Gastrocnemius medialis (tissue), 4 donors: ENCODE measurements at regions not wholly inside any gene's neighbourhood (a gene's known extent, or its start where the extent isn't known, plus 50 kb on each side); places are given as distances from the start of the nearest gene placed in this dataset.
"Not testable (repeated sequence)": the region's sequence is repeated elsewhere in the genome, so short reads cannot be mapped to it uniquely, and the experiment has no call there.

Experiments
- ATAC-seq, 2 donors: fragments of 150-250 bp; one replicate each; pipeline ENCODE4 v1.9.1; 2016
- DNase-seq, 2 donors: peaks; one replicate each; pipeline ENCODE4 v3.0.0-alpha.2; 2019
- H3K27ac ChIP-seq, 4 donors: fragments of 200-600 bp; sonication (generic); 1 replicate in 1 of 4; 2 replicates in 3 of 4; pipeline ENCODE4 v1.5.1; 2016 to 2018; ENCODE audit warnings: mild to moderate bottlenecking in 2 of 4, moderate library complexity in 1 of 4
- H3K27me3 ChIP-seq, 3 donors: fragments of 200-600 bp; sonication (generic) in 2 of 3; 1 replicate in 1 of 3; 2 replicates in 2 of 3; pipeline versions ENCODE4 v1.5.1 to v1.6.0; 2016 to 2019; ENCODE audit warnings: mild to moderate bottlenecking in 1 of 3, moderate library complexity in 1 of 3
- H3K36me3 ChIP-seq, 2 donors: fragments of 200-600 bp; sonication (generic) in 1 of 2; one replicate each; pipeline ENCODE4 v1.5.1; 2017 to 2018
- H3K4me1 ChIP-seq, 2 donors: fragments of 200-600 bp; sonication (generic) in 1 of 2; one replicate each; pipeline ENCODE4 v1.5.1; 2016 to 2017; ENCODE audit warnings: mild to moderate bottlenecking in 2 of 2
- H3K4me3 ChIP-seq, 4 donors: fragments of 200-600 bp; sonication (generic) in 3 of 4; 1 replicate in 1 of 4; 2 replicates in 3 of 4; pipeline ENCODE4 v1.5.1; 2016 to 2019; ENCODE audit warnings: mild to moderate bottlenecking in 2 of 4
- H3K9me3 ChIP-seq, 3 donors: fragments of 200-600 bp; sonication (generic) in 2 of 3; 1 replicate in 1 of 3; 2 replicates in 2 of 3; pipeline ENCODE4 v1.5.1; 2016 to 2019
- CTCF ChIP-seq, 5 experiments: fragments of 450-650 bp in 3 of 5; fragments of 200-600 bp in 2 of 5; sonication (generic) in 2 of 5; IDR thresholded peaks in 4 of 5; conservative IDR thresholded peaks in 1 of 5; 1 replicate in 4 of 5; 2 replicates in 1 of 5; pipeline ENCODE4 v1.5.1; 2016 to 2019; ENCODE audit warnings: antibody characterized with exemption in 5 of 5, mild to moderate bottlenecking in 3 of 5, moderate library complexity in 3 of 5
- POLR2A ChIP-seq, 2 donors: fragments of 450-650 bp; IDR thresholded peaks; one replicate each; pipeline ENCODE4 v1.6.1; 2017; ENCODE audit warnings: antibody characterized with exemption in 2 of 2, mild to moderate bottlenecking in 2 of 2, moderate library complexity in 2 of 2
- in situ Hi-C, 4 donors: fragments of 200-750 bp; cut with MboI; loops; one replicate each; pipeline versions ENCODE4 v1.15.0 to v1.8.0; 2017; ENCODE audit warnings: low sequenced_read_pairs in 4 of 4
- intact Hi-C: fragments of 100-400 bp; cut with DNase I; formaldehyde crosslinking; loops from one replicate; pipeline ENCODE4 v1.15.1; 2023; ENCODE audit warnings: low total_unique reads

- DNase-seq (no peak), ATAC-seq (no peak)
- no peaks in the 10 kb centered on the region for H3K27me3 ChIP-seq
- no peak overlapping the region for H3K27ac ChIP-seq
- no peaks in the 10 kb centered on the region for H3K4me1 ChIP-seq
- H3K9me3 ChIP-seq, result no peaks in the 10 kb centered on the region
- in situ Hi-C loops (no loop called here), intact Hi-C loops (no loop called here)
- no peak overlapping the region for H3K4me3 ChIP-seq
- TF ChIP-seq CTCF (IDR thresholded peaks at IDR 0.05 in 4 of 5, conservative IDR thresholded peaks at IDR 0.05 in 1 of 5) (no peak), POLR2A (IDR thresholded peaks at IDR 0.05) (no peak)
- H3K36me3 ChIP-seq, result no peaks in the 10 kb centered on the region
Observed at GRCh38 chr1:65613884-65614283, 178.8 kb upstream of the PDE4B start.

- H3K27ac ChIP-seq, result no peak overlapping the region
- H3K4me1 ChIP-seq, result no peaks in the 10 kb centered on the region
- intact Hi-C loops, result no loop called here
- in situ Hi-C loops, result no loop called here
- H3K36me3 ChIP-seq, result no peaks in the 10 kb centered on the region
- no peak overlapping the region for H3K4me3 ChIP-seq
- no peak for DNase-seq
- TF ChIP-seq CTCF (IDR thresholded peaks at IDR 0.05 in 4 of 5, conservative IDR thresholded peaks at IDR 0.05 in 1 of 5) (no peak), POLR2A (IDR thresholded peaks at IDR 0.05) (no peak)
- no peaks in the 10 kb centered on the region for H3K9me3 ChIP-seq
- H3K27me3 ChIP-seq, result no peaks in the 10 kb centered on the region
- no peak for ATAC-seq
Observed at GRCh38 chr1:65615859-65616258, 176.8 kb upstream of the PDE4B start.

- H3K9me3 ChIP-seq, H3K4me3 ChIP-seq, H3K36me3 ChIP-seq, H3K27me3 ChIP-seq, in situ Hi-C loops, DNase-seq, intact Hi-C loops, ATAC-seq, H3K27ac ChIP-seq, H3K4me1 ChIP-seq: not testable (repeated sequence)
Observed at GRCh38 chr1:65621721-65622120, 171.0 kb upstream of the PDE4B start.

- intact Hi-C loops (no loop called here), in situ Hi-C loops (no loop called here)
- no peak for DNase-seq
Observed at GRCh38 chr1:65623895-65624294, 168.8 kb upstream of the PDE4B start.

GRCh38 chr1:65625528-65625927 is 167.2 kb upstream of the PDE4B start:
- H3K4me3 ChIP-seq, result no peak overlapping the region
- ATAC-seq (no peak), DNase-seq (no peak)
- no peaks in the 10 kb centered on the region for H3K27me3 ChIP-seq
- H3K9me3 ChIP-seq, result no peaks in the 10 kb centered on the region
- no peaks in the 10 kb centered on the region for H3K4me1 ChIP-seq
- intact Hi-C loops, result no loop called here
- no peaks in the 10 kb centered on the region for H3K36me3 ChIP-seq
- in situ Hi-C loops, result no loop called here
- no peak overlapping the region for H3K27ac ChIP-seq
- TF ChIP-seq POLR2A (IDR thresholded peaks at IDR 0.05), result no peak
- no peak for TF ChIP-seq CTCF (IDR thresholded peaks at IDR 0.05 in 4 of 5, conservative IDR thresholded peaks at IDR 0.05 in 1 of 5)

More at GRCh38 chr1:65623895-65624294, 168.8 kb upstream of the PDE4B start:
- H3K4me3 ChIP-seq, result no peak overlapping the region
- H3K27ac ChIP-seq, result no peak overlapping the region
- no peaks in the 10 kb centered on the region for H3K36me3 ChIP-seq
- no peaks in the 10 kb centered on the region for H3K27me3 ChIP-seq
- H3K9me3 ChIP-seq, result no peaks in the 10 kb centered on the region
- TF ChIP-seq POLR2A (IDR thresholded peaks at IDR 0.05) (no peak), CTCF (IDR thresholded peaks at IDR 0.05 in 4 of 5, conservative IDR thresholded peaks at IDR 0.05 in 1 of 5) (no peak)
- ATAC-seq, result no peak
- no peaks in the 10 kb centered on the region for H3K4me1 ChIP-seq
